Cardiac fibroblast (primary cell): ENCODE measurements at regions not wholly inside any gene's neighbourhood (a gene's known extent, or its start where the extent isn't known, plus 50 kb on each side); places are given as distances from the start of the nearest gene placed in this dataset.
A peak's percentile ranks its signal among the peaks of the same experiment; 100 is the strongest.

Source experiments
- DNase-seq, 2 donors: peaks; one replicate each; pipeline versions ENCODE4 v3.0.0 to v3.0.0-alpha.2; 2010; ENCODE audit warnings: low read depth in 2 of 2
- H3K4me3 ChIP-seq, 2 donors: replicated peaks in 1 of 2; 1 replicate in 1 of 2; 2 replicates in 1 of 2; pipeline ENCODE4 v1.5.1; 2011; ENCODE audit warnings: low read depth in 2 of 2, low read length in 2 of 2, mild to moderate bottlenecking in 2 of 2, moderate library complexity in 1 of 2
- TF ChIP-seq, protein P1 (sequence below): IDR thresholded peaks from one replicate; pipeline ENCODE4 v1.5.1; 2011; ENCODE audit warnings: low read depth, mild to moderate bottlenecking, low read length, inconsistent platforms

- TF ChIP-seq, protein P1, sequence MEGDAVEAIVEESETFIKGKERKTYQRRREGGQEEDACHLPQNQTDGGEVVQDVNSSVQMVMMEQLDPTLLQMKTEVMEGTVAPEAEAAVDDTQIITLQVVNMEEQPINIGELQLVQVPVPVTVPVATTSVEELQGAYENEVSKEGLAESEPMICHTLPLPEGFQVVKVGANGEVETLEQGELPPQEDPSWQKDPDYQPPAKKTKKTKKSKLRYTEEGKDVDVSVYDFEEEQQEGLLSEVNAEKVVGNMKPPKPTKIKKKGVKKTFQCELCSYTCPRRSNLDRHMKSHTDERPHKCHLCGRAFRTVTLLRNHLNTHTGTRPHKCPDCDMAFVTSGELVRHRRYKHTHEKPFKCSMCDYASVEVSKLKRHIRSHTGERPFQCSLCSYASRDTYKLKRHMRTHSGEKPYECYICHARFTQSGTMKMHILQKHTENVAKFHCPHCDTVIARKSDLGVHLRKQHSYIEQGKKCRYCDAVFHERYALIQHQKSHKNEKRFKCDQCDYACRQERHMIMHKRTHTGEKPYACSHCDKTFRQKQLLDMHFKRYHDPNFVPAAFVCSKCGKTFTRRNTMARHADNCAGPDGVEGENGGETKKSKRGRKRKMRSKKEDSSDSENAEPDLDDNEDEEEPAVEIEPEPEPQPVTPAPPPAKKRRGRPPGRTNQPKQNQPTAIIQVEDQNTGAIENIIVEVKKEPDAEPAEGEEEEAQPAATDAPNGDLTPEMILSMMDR = no peak
- DNase-seq = no peak
- no peak overlapping the region for H3K4me3 ChIP-seq
Observed at GRCh38 chr4:62168681-62169080, 968.6 kb downstream of the ADGRL3 start.

GRCh38 chr4:62162606-62163005, 962.5 kb downstream of the ADGRL3 start:
- TF ChIP-seq, protein P1 = no peak
- DNase-seq = no peak
- no peak overlapping the region for H3K4me3 ChIP-seq

DNA sequence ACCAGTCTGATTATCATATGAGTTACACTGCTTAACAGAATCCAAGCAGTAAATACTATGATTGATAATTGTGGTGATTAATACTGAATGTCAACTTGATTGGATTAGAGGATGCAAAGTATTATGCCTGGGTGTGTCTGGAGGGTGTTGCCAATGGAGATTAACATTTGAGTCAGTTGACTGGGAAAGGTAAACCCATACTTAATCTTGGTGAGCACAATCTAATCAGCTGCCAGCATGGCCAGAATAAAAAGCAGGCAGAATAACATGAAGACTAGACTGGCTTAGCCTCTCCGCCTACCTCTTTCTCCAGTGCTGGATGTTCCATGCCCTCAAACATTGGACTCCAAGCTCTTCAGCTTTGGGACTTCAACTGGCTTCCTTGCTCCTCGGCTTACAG, 961.3 kb downstream of the ADGRL3 start:
- no peak overlapping the region for H3K4me3 ChIP-seq

DNA sequence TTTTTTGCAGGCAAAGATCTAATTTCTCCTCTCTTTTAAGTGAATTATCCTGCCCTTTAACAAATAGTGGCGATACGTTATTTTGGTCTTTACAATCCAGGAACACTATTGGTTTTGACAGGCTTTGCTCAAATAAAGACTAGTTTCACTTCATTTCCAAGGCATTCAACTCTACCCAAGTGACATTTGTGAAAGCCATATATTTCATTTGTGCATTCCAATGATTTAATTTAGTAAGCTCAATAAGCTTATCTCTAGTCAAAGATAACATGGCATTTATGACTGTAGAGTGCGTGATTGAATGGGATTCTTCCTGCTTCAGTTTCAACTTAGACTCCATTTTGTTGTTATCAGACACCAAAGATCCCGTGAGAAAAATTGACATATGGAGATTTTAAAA, 959.8 kb downstream of the ADGRL3 start:
- DNase-seq = no peak
- TF ChIP-seq, protein P1 = no peak
- H3K4me3 ChIP-seq = no peak overlapping the region

More for the DNA sequence above, 961.3 kb downstream of the ADGRL3 start:
- DNase-seq = no peak
- TF ChIP-seq, protein P1 = no peak

DNA sequence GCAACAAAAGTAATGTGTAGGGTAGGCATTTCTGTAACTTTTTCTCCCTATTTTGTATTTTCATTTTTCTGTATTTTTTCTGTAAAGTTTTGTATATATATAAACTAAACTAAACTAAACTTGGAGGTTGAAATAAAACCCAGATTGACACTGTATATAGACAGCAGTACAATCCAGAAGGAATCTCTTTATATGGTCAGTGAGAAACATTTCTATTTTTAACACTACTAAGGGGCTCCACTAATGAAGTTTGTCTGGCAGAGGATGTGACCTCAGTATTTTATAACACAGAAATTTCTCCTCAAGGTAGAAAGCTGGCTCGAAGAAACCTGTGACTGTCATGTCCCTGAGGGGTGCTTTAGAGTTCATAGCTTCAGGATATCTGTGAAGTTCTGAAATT, 959.2 kb downstream of the ADGRL3 start:
- no peak overlapping the region for H3K4me3 ChIP-seq
- TF ChIP-seq, protein P1 = no peak
- no peak for DNase-seq

GRCh38 chr4:62156205-62156604, 956.1 kb downstream of the ADGRL3 start:
- DNase-seq = no peak
- TF ChIP-seq, protein P1 = no peak
- no peak overlapping the region for H3K4me3 ChIP-seq

DNA sequence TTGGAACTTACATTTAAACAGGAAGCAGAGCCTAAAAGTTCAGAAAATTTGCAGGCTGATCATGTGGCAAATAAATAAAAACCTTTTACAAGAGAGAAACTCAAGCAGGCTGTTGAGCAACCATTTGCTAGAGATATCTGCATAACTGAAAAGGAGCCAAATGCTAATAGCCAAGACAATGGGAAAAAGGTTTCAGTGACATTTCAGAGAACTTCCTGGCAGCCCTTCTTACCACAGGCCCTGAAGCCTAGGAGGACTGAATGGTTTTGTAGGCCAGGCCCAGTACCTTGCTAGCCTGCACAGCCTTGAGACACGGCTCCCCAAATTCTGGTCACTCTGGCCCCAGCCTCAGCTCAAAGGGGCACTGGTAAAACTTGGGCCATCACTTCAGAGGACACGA, 945.1 kb downstream of the ADGRL3 start:
- DNase-seq = peak; percentile 0 to 8
- TF ChIP-seq, protein P1 = no peak
- H3K4me3 ChIP-seq = no peak overlapping the region
